ENCODE measurements at regions not wholly inside any gene's neighbourhood (a gene's known extent, or its start where the extent isn't known, plus 50 kb on each side); places are given as distances from the start of the nearest gene placed in this dataset.

- Histone ChIP-seq H3K4me1 (ENCODE audit: control insufficient read depth, insufficient read depth, low read length) (no peaks in the 10 kb centered on the region), H3K4me3 (ENCODE audit: low read length) (no peak overlapping the region), H3K36me3 (ENCODE audit: control insufficient read depth, insufficient read depth, low read length) (no peaks in the 10 kb centered on the region), H3K27ac (ENCODE audit: low read length) (no peak overlapping the region), H3K9me3 (ENCODE audit: control insufficient read depth, insufficient read depth, low read length) (peaks cover 4% of the 10 kb centered on the region), H3K27me3 (ENCODE audit: control insufficient read depth, insufficient read depth, low read length) (no peaks in the 10 kb centered on the region)
- no peak for TF ChIP-seq CTCF (IDR thresholded peaks at IDR 0.05)
- Mint-ChIP-seq H3K27ac (no peak overlapping the region), H3K9me3 (peaks cover 14 to 16% of the 10 kb centered on the region in 2 donors), H3K27me3 (ENCODE audit: low read depth in 2 of 2) (no peaks in the 10 kb centered on the region), H3K4me1 (no peaks in the 10 kb centered on the region), H3K4me3 (no peak overlapping the region), H3K36me3 (peaks cover 16% of the 10 kb centered on the region)
- intact Hi-C loops (cut with micrococcal nuclease) = no loop called here
- DNase-seq = no peak
- ATAC-seq = no peak
- 90% methylated on average over 14 of the region's 14 CpGs for WGBS (ENCODE audit: insufficient coverage)
These were observed 896.8 kb downstream of the PCDH17 start for GRCh38 chr13:58528351-58528750.

- intact Hi-C loops (cut with micrococcal nuclease) = no loop called here
- H3K4me3 ChIP-seq (ENCODE audit: low read length) = no peak overlapping the region
- no peaks in the 10 kb centered on the region for H3K4me1 ChIP-seq (ENCODE audit: control insufficient read depth, insufficient read depth, low read length)
- Mint-ChIP-seq H3K4me3 (no peak overlapping the region), H3K4me1 (no peaks in the 10 kb centered on the region), H3K9me3 (peaks cover 14 to 27% of the 10 kb centered on the region in 2 donors), H3K27ac (no peak overlapping the region), H3K36me3 (peaks cover 16% of the 10 kb centered on the region), H3K27me3 (ENCODE audit: low read depth in 2 of 2) (no peaks in the 10 kb centered on the region)
- peaks cover 4% of the 10 kb centered on the region for H3K9me3 ChIP-seq (ENCODE audit: control insufficient read depth, insufficient read depth, low read length)
- ATAC-seq = no peak
- no peak for TF ChIP-seq CTCF (IDR thresholded peaks at IDR 0.05)
- H3K27ac ChIP-seq (ENCODE audit: low read length) = no peak overlapping the region
- H3K27me3 ChIP-seq (ENCODE audit: control insufficient read depth, insufficient read depth, low read length) = no peaks in the 10 kb centered on the region
- WGBS (ENCODE audit: insufficient coverage) = 95% methylated on average over 4 of the region's 4 CpGs
- no peaks in the 10 kb centered on the region for H3K36me3 ChIP-seq (ENCODE audit: control insufficient read depth, insufficient read depth, low read length)
- DNase-seq = no peak
These were observed 900.1 kb downstream of the PCDH17 start for GRCh38 chr13:58531614-58532013.

- TF ChIP-seq CTCF (IDR thresholded peaks at IDR 0.05) = no peak
- no peaks in the 10 kb centered on the region for H3K27me3 Mint-ChIP-seq (ENCODE audit: low read depth in 2 of 2)
- ATAC-seq (no peak), DNase-seq (no peak)
- H3K27me3 ChIP-seq (ENCODE audit: control insufficient read depth, insufficient read depth, low read length) = no peaks in the 10 kb centered on the region
- peaks cover 8 to 27% of the 10 kb centered on the region in 2 donors for H3K9me3 Mint-ChIP-seq
- no peaks in the 10 kb centered on the region for H3K36me3 ChIP-seq (ENCODE audit: control insufficient read depth, insufficient read depth, low read length)
- peaks cover 11% of the 10 kb centered on the region for H3K36me3 Mint-ChIP-seq
- no peaks in the 10 kb centered on the region for H3K4me1 Mint-ChIP-seq
- no peak overlapping the region for H3K27ac Mint-ChIP-seq
- H3K4me3 Mint-ChIP-seq = no peak overlapping the region
- no peak overlapping the region for H3K27ac ChIP-seq (ENCODE audit: low read length)
- H3K9me3 ChIP-seq (ENCODE audit: control insufficient read depth, insufficient read depth, low read length) = no peaks in the 10 kb centered on the region
- H3K4me3 ChIP-seq (ENCODE audit: low read length) = no peak overlapping the region
- no peaks in the 10 kb centered on the region for H3K4me1 ChIP-seq (ENCODE audit: control insufficient read depth, insufficient read depth, low read length)
- intact Hi-C loops (cut with micrococcal nuclease) = no loop called here
These were observed 911.0 kb downstream of the PCDH17 start for GRCh38 chr13:58542530-58542929.

- H3K4me3 Mint-ChIP-seq = no peak overlapping the region
- no peak for ATAC-seq
- no peaks in the 10 kb centered on the region for H3K27me3 ChIP-seq (ENCODE audit: control insufficient read depth, insufficient read depth, low read length)
- peaks cover 12% of the 10 kb centered on the region in 2 donors for H3K9me3 Mint-ChIP-seq
- peaks cover 13% of the 10 kb centered on the region for H3K36me3 Mint-ChIP-seq
- no peak for TF ChIP-seq CTCF (IDR thresholded peaks at IDR 0.05)
- WGBS (ENCODE audit: insufficient coverage) = 67% methylated on average over 1 of the region's 1 CpG
- DNase-seq = no peak
- no peaks in the 10 kb centered on the region for H3K9me3 ChIP-seq (ENCODE audit: control insufficient read depth, insufficient read depth, low read length)
- intact Hi-C loops (cut with micrococcal nuclease) = no loop called here
- no peak overlapping the region for H3K27ac ChIP-seq (ENCODE audit: low read length)
- no peak overlapping the region for H3K4me3 ChIP-seq (ENCODE audit: low read length)
- H3K4me1 Mint-ChIP-seq = no peaks in the 10 kb centered on the region
- no peaks in the 10 kb centered on the region for H3K27me3 Mint-ChIP-seq (ENCODE audit: low read depth in 2 of 2)
- H3K4me1 ChIP-seq (ENCODE audit: control insufficient read depth, insufficient read depth, low read length) = no peaks in the 10 kb centered on the region
- H3K36me3 ChIP-seq (ENCODE audit: control insufficient read depth, insufficient read depth, low read length) = no peaks in the 10 kb centered on the region
- H3K27ac Mint-ChIP-seq = no peak overlapping the region
These were observed 915.9 kb downstream of the PCDH17 start for GRCh38 chr13:58547419-58547818.
